K562 (cell line): ENCODE measurements at regions not wholly inside any gene's neighbourhood (a gene's known extent, or its start where the extent isn't known, plus 50 kb on each side); places are given as distances from the start of the nearest gene placed in this dataset.

Source experiments
- ATAC-seq: fragments of 200-7000 bp; cut with Tn5 transposase; 3 replicates; pipeline ENCODE4 v1.9.1; 2020; ENCODE audit warnings: moderate library complexity
- BruUV-seq: library from RNA; stranded (reverse); fragments of 400-500 nt; replicated peaks from 2 replicates; lab custom pipeline; 2021; lab: Mats Ljungman, UMichigan
- CTCF ChIA-PET: fragments of 300-600 bp; formaldehyde crosslinking; extraction: SDS; loops from one replicate; lab custom pipeline; 2021; ENCODE audit warnings: low intra/inter-chr PET ratio; lab: Yijun Ruan, JAX
- POLR2A ChIA-PET: fragments of 300-600, 350-650 bp; sonication (Branson Sonifier 250); formaldehyde crosslinking; extraction: SDS; loops from one replicate; lab custom pipeline; 2021; ENCODE audit warnings: antibody characterized with exemption, inconsistent platforms; lab: Yijun Ruan, JAX
- DNase-seq, 4 experiments: peaks; one replicate each; pipeline versions ENCODE4 v3.0.0 to v3.0.0-alpha.2; 2011 to 2018; ENCODE audit warnings: low spot score in 3 of 4, mixed read lengths in 3 of 4; ENCODE audit errors: extremely low read depth in 1 of 4
- FAIRE-seq: peaks from 2 replicates; lab custom pipeline; 2011; peaks lifted over from hg19 to GRCh38; lab: Jason Lieb, UNC
- H2AFZ ChIP-seq: 2 replicates; pipeline ENCODE4 v1.6.0; 2011; ENCODE audit warnings: low read depth, low read length, control low read depth, inconsistent platforms
- H3K27ac ChIP-seq: fragments of 200-600 bp; 3 replicates; pipeline ENCODE4 v1.8.0; 2011; ENCODE audit warnings: low read depth, mild to moderate bottlenecking, control low read depth, inconsistent platforms, low read length, moderate library complexity, mixed read lengths; ENCODE audit errors: extremely low read depth
- H3K27me3 ChIP-seq, 2 experiments: fragments of 300-600 bp in 1 of 2; 2 replicates in 1 of 2; 3 replicates in 1 of 2; pipeline versions ENCODE4 v1.6.0 to v1.8.0; 2011; ENCODE audit warnings: inconsistent platforms in 2 of 2, low read length in 2 of 2, mild to moderate bottlenecking in 1 of 2, mixed read lengths in 1 of 2, moderate library complexity in 1 of 2; ENCODE audit not compliant: control insufficient read depth in 2 of 2, insufficient read depth in 2 of 2
- H3K36me3 ChIP-seq: fragments of 300-600 bp; 3 replicates; pipeline ENCODE4 v1.8.0; 2011; ENCODE audit warnings: mild to moderate bottlenecking, low read length, inconsistent platforms; ENCODE audit not compliant: control insufficient read depth, insufficient read depth
- H3K4me1 ChIP-seq, 2 experiments: fragments of 200-600 bp in 1 of 2; replicated peaks in 1 of 2; 2 replicates in 1 of 2; 3 replicates in 1 of 2; pipeline versions ENCODE4 v1.5.1 to v1.8.0; 2011; ENCODE audit warnings: inconsistent platforms in 2 of 2, low read length in 2 of 2, mild to moderate bottlenecking in 1 of 2, mixed read lengths in 1 of 2, moderate library complexity in 1 of 2; ENCODE audit not compliant: control insufficient read depth in 2 of 2, insufficient read depth in 2 of 2
- H3K4me2 ChIP-seq: 2 replicates; pipeline ENCODE4 v1.6.1; 2011; ENCODE audit warnings: low read length, control low read depth, inconsistent platforms, mixed read lengths; ENCODE audit not compliant: insufficient read depth
- H3K4me3 ChIP-seq: fragments of 200-600 bp; sonication (generic), shearing (Covaris generic); 2 replicates; pipeline ENCODE4 v1.5.1; 2016; ENCODE audit warnings: control low read depth, inconsistent platforms
- H3K79me2 ChIP-seq: fragments of 200-600 bp; 3 replicates; pipeline ENCODE4 v1.8.0; 2011; ENCODE audit warnings: low read length, inconsistent platforms; ENCODE audit not compliant: control insufficient read depth, insufficient read depth
- H3K9ac ChIP-seq, 2 experiments: 2 replicates each; pipeline versions ENCODE4 v1.6.0 to v1.6.1; 2011; ENCODE audit warnings: low read depth in 2 of 2, low read length in 2 of 2, control low read depth in 1 of 2, inconsistent platforms in 1 of 2, mild to moderate bottlenecking in 1 of 2, mixed read lengths in 1 of 2; ENCODE audit not compliant: insufficient read depth in 1 of 2
- H3K9me1 ChIP-seq: one replicate; pipeline ENCODE4 v1.6.0; 2011; ENCODE audit warnings: inconsistent platforms, mild to moderate bottlenecking, low read length, moderate library complexity; ENCODE audit not compliant: control insufficient read depth, insufficient read depth
- H3K9me3 ChIP-seq: replicated peaks from 2 replicates; pipeline ENCODE4 v1.5.1; 2011; ENCODE audit warnings: low read depth, low read length, inconsistent platforms; ENCODE audit not compliant: control insufficient read depth, insufficient read depth
- H4K20me1 ChIP-seq: replicated peaks from 2 replicates; pipeline ENCODE4 v1.6.1; 2011; ENCODE audit warnings: low read length, inconsistent platforms, mixed read lengths; ENCODE audit not compliant: control insufficient read depth, insufficient read depth
- ADNP ChIP-seq: fragments of 200-800 bp; sonication (Bioruptor generic); IDR thresholded peaks from 2 replicates; pipeline ENCODE4 v1.6.1; 2016; ENCODE audit warnings: missing genetic modification characterization, missing compliant biosample characterization
- ETV1 ChIP-seq: fragments of 450-650 bp; conservative IDR thresholded peaks from 2 replicates; pipeline ENCODE4 v1.6.1; 2016; ENCODE audit warnings: missing genetic modification characterization, control low read depth, low read depth, missing compliant biosample characterization
- GTF2F1 ChIP-seq: IDR thresholded peaks from 2 replicates; pipeline ENCODE4 v1.6.1; 2011; ENCODE audit warnings: low read depth, low read length, improper control_type of control experiment
- HMG20A ChIP-seq: fragments of 450-650 bp; formaldehyde crosslinking; conservative IDR thresholded peaks from 2 replicates; pipeline ENCODE4 v1.4.0; 2020; ENCODE audit warnings: mild to moderate bottlenecking, mixed read lengths
- MTF1 ChIP-seq: fragments of 250-450 bp; sonication (Bioruptor Pico); IDR thresholded peaks from 2 replicates; pipeline ENCODE4 v1.9.0; 2021; ENCODE audit warnings: moderate library complexity, mild to moderate bottlenecking, inconsistent platforms, borderline replicate concordance
- TEAD4 ChIP-seq, 2 experiments: sonication (generic) in 1 of 2; formaldehyde crosslinking in 1 of 2; IDR thresholded peaks; 2 replicates each; pipeline versions ENCODE4 v1.6.1 to v1.8.0; 2012 to 2022; ENCODE audit warnings: borderline replicate concordance in 1 of 2, inconsistent platforms in 1 of 2, low read length in 1 of 2, mild to moderate bottlenecking in 1 of 2, missing genetic modification reagents in 1 of 2
- ZKSCAN8 ChIP-seq: fragments of 200-800 bp; sonication (Bioruptor generic); IDR thresholded peaks from 2 replicates; pipeline ENCODE4 v1.6.1; 2016; ENCODE audit warnings: missing genetic modification characterization, missing compliant biosample characterization
- ZNF121 ChIP-seq: sonication (generic); formaldehyde crosslinking; conservative IDR thresholded peaks from 2 replicates; pipeline ENCODE4 v1.8.0; 2022; ENCODE audit warnings: missing genetic modification reagents
- ZNF431 ChIP-seq: sonication (generic); formaldehyde crosslinking; IDR thresholded peaks from 2 replicates; pipeline ENCODE4 v1.8.0; 2022; ENCODE audit warnings: mild to moderate bottlenecking, missing genetic modification reagents
- ZNF695 ChIP-seq: fragments of 450-650 bp; formaldehyde crosslinking; IDR thresholded peaks from 2 replicates; pipeline ENCODE4 v1.4.0; 2020; ENCODE audit warnings: mild to moderate bottlenecking, moderate library complexity
- WGBS: fragments of 100-300 bp; shearing (Covaris generic); methylation state at CpG from one replicate; pipeline ENCODE4 v1.1.6; 2016; ENCODE audit warnings: low coverage, mixed read lengths; ENCODE audit not compliant: insufficient coverage; ENCODE audit errors: missing lambda C conversion rate; 5-methylcytosine and 5-hydroxymethylcytosine counted together
- in situ Hi-C: fragments of 300-500 bp; cut with MboI; formaldehyde crosslinking; loops from 4 replicates; pipeline ENCODE4 v1.15.0; 2018; ENCODE audit warnings: inconsistent platforms, mixed read lengths
- intact Hi-C: fragments of 100-400 bp; cut with micrococcal nuclease; formaldehyde crosslinking; loops from 2 replicates; pipeline ENCODE4 v1.14.2; 2022
- TF ChIP-seq, protein P1 (sequence below): sonication (generic); formaldehyde crosslinking; IDR thresholded peaks from 2 replicates; pipeline ENCODE4 v1.8.0; 2022; ENCODE audit warnings: mild to moderate bottlenecking, low read depth, missing genetic modification reagents
- TF ChIP-seq, protein P2 (sequence below): fragments of 250-450 bp; sonication (Bioruptor Pico); IDR thresholded peaks from 2 replicates; pipeline ENCODE4 v1.8.0; 2021; ENCODE audit warnings: moderate library complexity, mild to moderate bottlenecking, inconsistent platforms
- TF ChIP-seq, protein P3 (sequence below): fragments of 450-650 bp; IDR thresholded peaks from 2 replicates; pipeline ENCODE4 v1.6.1; 2016; ENCODE audit warnings: low read depth, mild to moderate bottlenecking, moderate library complexity

DNA sequence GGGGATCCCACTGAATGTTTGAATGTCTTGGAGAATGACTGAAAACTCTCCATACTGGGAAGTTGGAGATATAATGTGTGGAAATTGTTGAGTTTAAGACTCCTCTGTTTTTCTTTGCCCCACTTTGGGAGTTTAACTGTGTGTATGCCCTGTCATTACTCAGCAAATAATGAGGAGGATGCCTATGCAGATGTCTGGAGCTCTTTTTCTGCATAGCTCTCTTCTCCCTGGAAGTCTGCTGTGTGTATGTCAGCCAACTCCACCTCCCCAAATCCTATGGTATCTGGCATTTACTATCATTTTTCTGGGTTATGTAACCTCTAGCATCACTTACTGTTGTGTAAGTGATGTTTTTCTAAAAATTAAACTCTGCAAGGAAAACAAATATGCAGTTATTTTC is 122.2 kb downstream of the ANKRD7 start (continued):
- TF ChIP-seq, protein P1, sequence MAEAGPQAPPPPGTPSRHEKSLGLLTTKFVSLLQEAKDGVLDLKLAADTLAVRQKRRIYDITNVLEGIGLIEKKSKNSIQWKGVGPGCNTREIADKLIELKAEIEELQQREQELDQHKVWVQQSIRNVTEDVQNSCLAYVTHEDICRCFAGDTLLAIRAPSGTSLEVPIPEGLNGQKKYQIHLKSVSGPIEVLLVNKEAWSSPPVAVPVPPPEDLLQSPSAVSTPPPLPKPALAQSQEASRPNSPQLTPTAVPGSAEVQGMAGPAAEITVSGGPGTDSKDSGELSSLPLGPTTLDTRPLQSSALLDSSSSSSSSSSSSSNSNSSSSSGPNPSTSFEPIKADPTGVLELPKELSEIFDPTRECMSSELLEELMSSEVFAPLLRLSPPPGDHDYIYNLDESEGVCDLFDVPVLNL (CRISPR knock-in tag): no peak

DNA sequence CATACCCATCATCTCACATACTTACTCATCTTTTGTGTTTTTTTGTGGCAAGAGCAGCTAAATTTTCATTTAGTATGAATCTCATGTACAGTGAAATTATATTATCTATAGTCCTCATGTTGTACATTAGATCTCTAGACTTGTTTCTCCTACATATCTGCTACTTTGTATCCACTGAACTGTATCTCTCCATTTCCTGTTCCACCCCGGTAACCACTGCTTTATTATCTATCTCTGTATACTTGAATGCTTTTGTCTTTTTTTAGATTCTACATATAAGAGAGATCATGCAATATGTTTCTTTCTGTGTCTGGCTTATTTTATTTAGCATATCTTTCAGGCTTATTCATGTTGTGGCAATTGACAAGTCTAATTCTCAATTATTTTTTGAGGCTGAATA is 125.1 kb downstream of the ANKRD7 start:
- ChIA-PET CTCF (no interaction called here), POLR2A (no interaction called here)
- H3K27me3 ChIP-seq: no peaks in the 10 kb centered on the region
- no TSS peak for BruUV-seq
- intact Hi-C loops: no loop called here
- H3K79me2 ChIP-seq: no peaks in the 10 kb centered on the region
- no peak overlapping the region for H2AFZ ChIP-seq
- H3K9me3 ChIP-seq: 0 out of 2 replicates have a peak, but pooled peaks cover 3% of the 10 kb centered on the region
- in situ Hi-C loops: no loop called here
- no peak overlapping the region for H3K4me2 ChIP-seq
- H3K4me1 ChIP-seq: no peaks in the 10 kb centered on the region
- DNase-seq (no peak), ATAC-seq (no peak), FAIRE-seq (no peak)
- H3K9me1 ChIP-seq: no peaks in the 10 kb centered on the region
- no peak overlapping the region for H3K27ac ChIP-seq
- no peak overlapping the region for H3K9ac ChIP-seq
- no peaks in the 10 kb centered on the region for H4K20me1 ChIP-seq
- TF ChIP-seq, protein P2, sequence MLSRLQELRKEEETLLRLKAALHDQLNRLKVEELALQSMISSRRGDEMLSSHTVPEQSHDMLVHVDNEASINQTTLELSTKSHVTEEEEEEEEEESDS (CRISPR knock-in tag): no peak
- no peak for TF ChIP-seq ETV1 (tag)
- no peak for TF ChIP-seq TEAD4 (IDR thresholded peaks at IDR 0.05; ENCODE audit: low read length)
- TF ChIP-seq TEAD4 (CRISPR knock-in tag; IDR thresholded peaks at IDR 0.05; ENCODE audit: borderline replicate concordance): no peak
- no peak for TF ChIP-seq GTF2F1
- no peak for TF ChIP-seq ZNF121 (CRISPR knock-in tag)
- TF ChIP-seq ZNF695 (CRISPR knock-in tag): no peak
- no peak for TF ChIP-seq MTF1 (CRISPR knock-in tag)
- TF ChIP-seq ZNF431 (CRISPR knock-in tag): no peak
- no peak for TF ChIP-seq HMG20A (CRISPR knock-in tag)
- TF ChIP-seq ADNP (tag): no peak
- TF ChIP-seq, protein P3, sequence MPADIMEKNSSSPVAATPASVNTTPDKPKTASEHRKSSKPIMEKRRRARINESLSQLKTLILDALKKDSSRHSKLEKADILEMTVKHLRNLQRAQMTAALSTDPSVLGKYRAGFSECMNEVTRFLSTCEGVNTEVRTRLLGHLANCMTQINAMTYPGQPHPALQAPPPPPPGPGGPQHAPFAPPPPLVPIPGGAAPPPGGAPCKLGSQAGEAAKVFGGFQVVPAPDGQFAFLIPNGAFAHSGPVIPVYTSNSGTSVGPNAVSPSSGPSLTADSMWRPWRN: no peak
- no peak for TF ChIP-seq ZKSCAN8 (CRISPR knock-in tag)
- whole genome bisulfite sequencing: 3% methylated on average over 1 of the region's 1 CpG
- no peaks in the 10 kb centered on the region for H3K36me3 ChIP-seq
- no peak overlapping the region for H3K4me3 ChIP-seq
